ENCODE measurements at regions not wholly inside any gene's neighbourhood (a gene's known extent, or its start where the extent isn't known, plus 50 kb on each side); places are given as distances from the start of the nearest gene placed in this dataset.

DNA sequence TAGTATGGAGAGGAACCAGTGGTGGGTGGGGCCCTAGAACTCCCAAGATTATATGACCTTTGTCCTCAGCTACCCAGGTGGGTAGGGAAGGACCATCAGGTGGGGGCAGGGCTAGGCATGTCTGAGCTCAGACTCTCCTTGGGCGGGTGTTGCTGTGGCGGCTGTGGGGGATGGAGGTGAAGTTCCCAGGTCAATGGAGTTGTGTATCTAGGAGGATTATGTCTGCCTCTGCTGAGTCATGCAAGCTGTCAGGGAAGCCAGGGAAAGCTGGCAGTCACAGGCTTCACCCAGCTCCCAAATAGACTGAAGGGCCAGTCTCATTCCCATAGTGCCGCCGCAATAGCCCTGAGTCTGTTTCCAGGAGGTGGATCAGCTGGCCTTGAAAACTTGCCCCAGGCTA is 139.7 kb upstream of the CFAP20DC start:
- 80 to 86% (median 82%) methylated on average over 4 of the region's 4 CpGs for WGBS, 4 donors
- intact Hi-C loops (cut with DNase I): no loop called here
- no peak for TF ChIP-seq POLR2A (IDR thresholded peaks at IDR 0.05)
- TF ChIP-seq, protein P1, sequence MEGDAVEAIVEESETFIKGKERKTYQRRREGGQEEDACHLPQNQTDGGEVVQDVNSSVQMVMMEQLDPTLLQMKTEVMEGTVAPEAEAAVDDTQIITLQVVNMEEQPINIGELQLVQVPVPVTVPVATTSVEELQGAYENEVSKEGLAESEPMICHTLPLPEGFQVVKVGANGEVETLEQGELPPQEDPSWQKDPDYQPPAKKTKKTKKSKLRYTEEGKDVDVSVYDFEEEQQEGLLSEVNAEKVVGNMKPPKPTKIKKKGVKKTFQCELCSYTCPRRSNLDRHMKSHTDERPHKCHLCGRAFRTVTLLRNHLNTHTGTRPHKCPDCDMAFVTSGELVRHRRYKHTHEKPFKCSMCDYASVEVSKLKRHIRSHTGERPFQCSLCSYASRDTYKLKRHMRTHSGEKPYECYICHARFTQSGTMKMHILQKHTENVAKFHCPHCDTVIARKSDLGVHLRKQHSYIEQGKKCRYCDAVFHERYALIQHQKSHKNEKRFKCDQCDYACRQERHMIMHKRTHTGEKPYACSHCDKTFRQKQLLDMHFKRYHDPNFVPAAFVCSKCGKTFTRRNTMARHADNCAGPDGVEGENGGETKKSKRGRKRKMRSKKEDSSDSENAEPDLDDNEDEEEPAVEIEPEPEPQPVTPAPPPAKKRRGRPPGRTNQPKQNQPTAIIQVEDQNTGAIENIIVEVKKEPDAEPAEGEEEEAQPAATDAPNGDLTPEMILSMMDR (IDR thresholded peaks at IDR 0.05): no peak
- DNase-seq: no peak
- ATAC-seq: no peak
- Histone ChIP-seq H3K36me3 (no peaks in the 10 kb centered on the region), H3K4me1 (no peaks in the 10 kb centered on the region), H3K27ac (no peak overlapping the region), H3K4me3 (no peak overlapping the region), H3K9me3 (no peaks in the 10 kb centered on the region), H3K27me3 (no peaks in the 10 kb centered on the region)

DNA sequence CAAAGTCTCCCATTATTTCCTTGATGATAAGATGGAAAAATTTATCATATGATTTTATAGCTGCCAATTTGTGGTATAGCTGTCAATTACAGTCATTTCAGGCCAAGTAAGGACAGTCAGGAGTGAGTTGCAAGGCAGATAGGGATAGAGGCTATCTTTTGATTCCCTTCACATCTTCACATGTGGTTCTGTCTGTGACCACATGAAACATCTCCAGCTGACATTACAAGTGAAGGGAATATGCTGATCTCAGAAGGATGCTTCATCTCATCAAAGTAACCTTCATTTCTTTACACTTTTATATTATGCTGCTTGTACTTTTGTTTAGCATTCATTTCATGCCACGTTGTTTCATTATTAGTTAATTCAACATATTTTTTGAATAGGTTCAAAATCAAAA is 136.9 kb upstream of the CFAP20DC start:
- TF ChIP-seq POLR2A (IDR thresholded peaks at IDR 0.05): no peak
- TF ChIP-seq, protein P1 (IDR thresholded peaks at IDR 0.05): no peak
- intact Hi-C loops (cut with DNase I): no loop called here
- no peak overlapping the region for H3K27ac ChIP-seq
- WGBS, 4 donors: 73 to 90% (median 82%) methylated on average over 1 of the region's 1 CpG
- ATAC-seq (no peak), DNase-seq (no peak)
- H3K9me3 ChIP-seq: no peaks in the 10 kb centered on the region
- H3K27me3 ChIP-seq: no peaks in the 10 kb centered on the region
- H3K4me3 ChIP-seq: no peak overlapping the region
- no peaks in the 10 kb centered on the region for H3K4me1 ChIP-seq
- no peaks in the 10 kb centered on the region for H3K36me3 ChIP-seq

DNA sequence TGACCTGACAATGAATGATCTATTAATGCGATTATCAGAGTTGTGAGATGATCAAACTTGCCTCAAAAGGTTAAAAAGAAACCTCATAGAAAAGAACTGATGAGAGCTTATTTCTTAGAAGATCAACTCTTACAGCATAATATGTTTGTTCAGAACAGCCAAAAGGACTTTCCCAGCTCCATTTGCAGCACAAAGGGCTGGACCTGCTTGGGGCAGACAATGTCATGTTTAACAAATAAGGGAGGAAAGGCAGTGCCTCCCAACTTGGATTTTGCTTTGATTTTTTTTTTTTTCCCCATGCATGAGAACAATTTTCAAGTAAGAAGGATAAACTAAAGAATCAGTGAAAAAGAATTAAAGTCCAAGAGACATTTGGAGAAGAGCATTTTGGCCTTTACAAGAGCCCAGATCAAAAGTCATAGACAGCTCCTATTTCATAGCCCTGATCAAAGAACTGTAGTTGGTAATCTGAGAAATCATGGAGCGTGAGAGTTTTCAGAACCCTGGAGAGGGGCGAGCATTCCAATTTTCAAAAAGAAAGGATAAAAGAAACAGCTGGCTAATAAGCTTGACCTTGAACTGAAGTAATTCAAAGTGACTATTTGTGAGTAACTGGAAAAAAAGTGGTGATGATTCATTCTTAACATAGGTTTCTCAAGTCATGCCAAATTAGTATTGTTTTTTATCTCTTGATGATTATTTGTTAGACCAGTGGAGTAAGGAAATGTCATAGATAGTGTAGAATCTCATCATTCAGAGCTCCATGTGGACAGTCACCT is 136.0 kb upstream of the CFAP20DC start:
- DNase-seq (no peak), ATAC-seq (no peak)
- intact Hi-C loops (cut with DNase I): no loop called here
- TF ChIP-seq, protein P1 (IDR thresholded peaks at IDR 0.05): no peak
- TF ChIP-seq POLR2A (IDR thresholded peaks at IDR 0.05): no peak
- 63 to 69% (median 67%) methylated on average over 3 of the region's 3 CpGs for WGBS, 4 donors
- H3K27me3 ChIP-seq: no peaks in the 10 kb centered on the region
- no peak overlapping the region for H3K4me3 ChIP-seq
- no peak overlapping the region for H3K27ac ChIP-seq
- no peaks in the 10 kb centered on the region for H3K9me3 ChIP-seq
- no peaks in the 10 kb centered on the region for H3K36me3 ChIP-seq
- no peaks in the 10 kb centered on the region for H3K4me1 ChIP-seq

DNA sequence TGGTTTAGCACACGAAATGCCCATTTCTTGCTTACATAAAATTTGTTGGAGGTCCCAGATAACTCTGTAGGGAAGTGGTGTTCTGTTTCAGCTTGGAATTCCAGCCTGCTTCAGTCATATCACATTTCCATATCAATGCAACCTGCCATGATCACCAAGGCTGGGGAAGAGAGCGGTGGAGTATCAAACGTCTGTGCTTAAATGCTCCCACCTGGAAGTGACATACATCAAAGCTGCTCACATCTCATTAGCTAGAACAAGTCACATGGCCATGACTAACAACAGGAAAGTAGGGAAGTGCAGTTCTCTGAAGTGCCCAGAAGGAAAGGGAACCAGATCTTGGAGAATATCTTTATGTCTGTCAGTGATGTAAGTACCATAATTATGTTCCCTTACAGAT is 130.2 kb upstream of the CFAP20DC start:
- 57 to 65% (median 61%) methylated on average over 3 of the region's 3 CpGs for WGBS, 4 donors
- no peaks in the 10 kb centered on the region for H3K4me1 ChIP-seq
- H3K27me3 ChIP-seq: no peaks in the 10 kb centered on the region
- intact Hi-C loops (cut with DNase I): no loop called here
- ATAC-seq (no peak), DNase-seq (no peak)
- TF ChIP-seq POLR2A (IDR thresholded peaks at IDR 0.05): no peak
- TF ChIP-seq, protein P1 (IDR thresholded peaks at IDR 0.05): no peak
- peaks cover 0 to 16% (median under 1%) of the 10 kb centered on the region in 12 donors for H3K9me3 ChIP-seq
- no peak overlapping the region for H3K27ac ChIP-seq
- no peak overlapping the region for H3K4me3 ChIP-seq
- H3K36me3 ChIP-seq: no peaks in the 10 kb centered on the region

All from heart left ventricle (tissue), 16 donors.